ENCODE measurements at regions not wholly inside any gene's neighbourhood (a gene's known extent, or its start where the extent isn't known, plus 50 kb on each side); places are given as distances from the start of the nearest gene placed in this dataset.

DNA sequence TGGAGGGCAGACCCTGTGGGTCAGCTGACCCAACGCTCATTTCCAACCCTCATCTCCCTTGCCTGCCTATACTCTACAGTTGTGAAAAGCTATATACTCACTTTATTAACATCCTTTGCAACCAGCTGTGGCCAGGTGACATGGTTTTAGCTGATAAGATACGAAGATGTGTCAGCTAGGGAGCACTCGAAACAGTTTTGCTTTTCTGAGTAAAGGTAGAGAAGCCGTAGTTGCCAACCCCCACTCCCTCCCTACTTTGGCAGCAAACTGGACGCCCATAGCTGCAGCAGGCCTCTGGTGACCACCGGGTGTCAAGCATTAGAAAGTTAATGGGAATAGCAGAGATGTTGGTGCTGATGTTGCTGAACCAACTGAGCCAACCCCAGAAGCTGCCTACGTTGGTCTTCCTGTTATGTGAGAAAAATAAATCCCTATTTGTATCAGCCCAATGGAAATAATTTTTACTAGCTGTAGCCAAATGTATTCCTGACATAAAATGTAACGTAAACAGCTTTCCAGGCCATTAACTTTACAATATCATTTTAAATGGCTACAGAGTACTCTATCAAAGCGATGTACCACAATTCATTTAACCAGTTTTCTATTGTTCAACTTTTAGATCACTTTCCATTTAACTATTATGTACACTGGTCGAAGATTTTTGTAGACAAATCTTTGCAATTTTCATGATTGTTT, 98.5 kb upstream of the TMCC3 start:
- in situ Hi-C loops (cut with MboI; ENCODE audit: low pct_unique_long_range_greater_than_20kb, low sequenced_read_pairs, unreplicated experiment) = no loop called here
- no peak for DNase-seq (ENCODE audit: low spot score)
- TF ChIP-seq, protein P1, sequence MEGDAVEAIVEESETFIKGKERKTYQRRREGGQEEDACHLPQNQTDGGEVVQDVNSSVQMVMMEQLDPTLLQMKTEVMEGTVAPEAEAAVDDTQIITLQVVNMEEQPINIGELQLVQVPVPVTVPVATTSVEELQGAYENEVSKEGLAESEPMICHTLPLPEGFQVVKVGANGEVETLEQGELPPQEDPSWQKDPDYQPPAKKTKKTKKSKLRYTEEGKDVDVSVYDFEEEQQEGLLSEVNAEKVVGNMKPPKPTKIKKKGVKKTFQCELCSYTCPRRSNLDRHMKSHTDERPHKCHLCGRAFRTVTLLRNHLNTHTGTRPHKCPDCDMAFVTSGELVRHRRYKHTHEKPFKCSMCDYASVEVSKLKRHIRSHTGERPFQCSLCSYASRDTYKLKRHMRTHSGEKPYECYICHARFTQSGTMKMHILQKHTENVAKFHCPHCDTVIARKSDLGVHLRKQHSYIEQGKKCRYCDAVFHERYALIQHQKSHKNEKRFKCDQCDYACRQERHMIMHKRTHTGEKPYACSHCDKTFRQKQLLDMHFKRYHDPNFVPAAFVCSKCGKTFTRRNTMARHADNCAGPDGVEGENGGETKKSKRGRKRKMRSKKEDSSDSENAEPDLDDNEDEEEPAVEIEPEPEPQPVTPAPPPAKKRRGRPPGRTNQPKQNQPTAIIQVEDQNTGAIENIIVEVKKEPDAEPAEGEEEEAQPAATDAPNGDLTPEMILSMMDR (IDR thresholded peaks at IDR 0.05; ENCODE audit: extremely low read depth, insufficient read depth, missing control alignments) = no peak

DNA sequence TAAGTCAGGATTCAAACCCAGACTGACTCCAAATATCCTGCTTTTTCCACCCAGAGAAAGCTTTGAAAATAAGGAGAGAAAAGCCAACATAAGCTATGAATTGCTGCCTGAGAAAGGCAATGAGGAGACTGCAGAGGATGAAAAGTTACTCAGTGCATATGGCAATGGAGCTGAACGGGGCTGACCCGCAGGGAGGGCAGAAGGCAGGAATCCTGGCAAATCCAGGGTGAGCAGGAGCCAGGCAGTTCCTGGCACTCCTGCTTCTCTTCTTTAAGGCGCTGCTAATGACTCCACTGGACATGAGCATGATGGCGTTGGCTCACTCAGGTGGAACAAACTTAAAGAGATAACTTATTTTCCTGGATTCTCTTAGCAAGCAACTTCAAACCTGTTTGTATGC, 95.2 kb upstream of the TMCC3 start:
- TF ChIP-seq, protein P1 (IDR thresholded peaks at IDR 0.05; ENCODE audit: extremely low read depth, insufficient read depth, missing control alignments) = no peak
- DNase-seq (ENCODE audit: low spot score) = no peak
- in situ Hi-C loops (cut with MboI; ENCODE audit: low pct_unique_long_range_greater_than_20kb, low sequenced_read_pairs, unreplicated experiment) = no loop called here

DNA sequence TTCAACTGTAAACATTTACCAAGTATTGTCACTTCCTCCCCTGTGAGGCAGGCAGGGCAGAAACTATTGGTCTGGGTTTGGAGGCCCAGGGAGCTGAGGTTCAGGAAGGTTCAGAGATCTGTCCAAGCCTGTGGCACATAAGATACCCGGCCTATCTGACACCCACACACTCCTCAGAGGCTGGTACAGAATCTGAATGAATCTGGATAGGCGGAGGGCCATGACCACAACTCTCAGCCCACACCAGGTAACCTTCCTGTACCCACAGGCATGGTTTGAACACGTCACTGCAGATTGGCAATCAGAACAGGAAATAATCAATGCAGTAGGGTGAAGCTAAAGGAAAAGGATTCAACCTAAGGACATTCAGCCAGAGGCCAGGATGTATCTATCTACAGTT, 92.8 kb upstream of the TMCC3 start:
- in situ Hi-C loops (cut with MboI; ENCODE audit: low pct_unique_long_range_greater_than_20kb, low sequenced_read_pairs, unreplicated experiment) = no loop called here
- no peak for DNase-seq (ENCODE audit: low spot score)
- TF ChIP-seq, protein P1 (IDR thresholded peaks at IDR 0.05; ENCODE audit: extremely low read depth, insufficient read depth, missing control alignments) = no peak

DNA sequence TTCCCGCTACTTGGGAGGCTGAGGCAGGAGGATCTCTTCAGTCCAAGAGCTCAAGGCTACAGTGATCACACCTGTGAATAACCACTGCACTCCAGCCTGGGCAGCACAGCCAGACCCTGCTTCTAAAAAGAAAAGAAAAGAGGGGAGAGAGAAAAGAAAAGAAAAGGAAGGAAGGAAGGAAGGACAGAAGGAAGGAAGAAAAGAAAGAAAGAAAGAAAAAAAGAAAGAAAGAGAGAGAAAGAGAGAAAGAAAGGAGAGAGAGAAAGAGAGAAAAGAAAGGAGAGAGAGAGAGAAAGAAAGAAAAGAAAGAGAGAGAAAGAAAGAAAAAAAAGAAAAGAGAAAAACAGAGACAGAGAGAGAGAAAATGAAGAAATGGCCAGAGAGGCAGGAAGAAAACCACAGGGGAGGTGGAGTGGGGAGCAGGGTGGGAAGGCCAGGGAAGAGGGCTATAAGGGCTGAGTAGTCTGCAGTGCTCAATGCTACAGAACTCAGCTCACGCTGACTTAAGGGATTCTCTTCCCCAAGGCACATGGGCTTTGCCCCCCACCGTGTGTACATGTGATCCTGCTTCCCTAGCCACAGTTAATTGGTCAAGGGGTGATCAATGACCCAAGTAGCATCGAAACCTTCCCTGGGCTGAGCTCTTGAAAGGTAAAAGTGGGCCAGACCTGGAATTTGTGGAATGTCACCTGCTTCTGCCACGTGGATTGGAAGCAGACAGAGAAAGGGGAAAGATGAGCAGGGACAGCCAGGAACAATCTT, 90.4 kb upstream of the TMCC3 start:
- TF ChIP-seq, protein P1 (IDR thresholded peaks at IDR 0.05; ENCODE audit: extremely low read depth, insufficient read depth, missing control alignments) = no peak
- no peak for DNase-seq (ENCODE audit: low spot score)
- in situ Hi-C loops (cut with MboI; ENCODE audit: low pct_unique_long_range_greater_than_20kb, low sequenced_read_pairs, unreplicated experiment) = no loop called here

DNA sequence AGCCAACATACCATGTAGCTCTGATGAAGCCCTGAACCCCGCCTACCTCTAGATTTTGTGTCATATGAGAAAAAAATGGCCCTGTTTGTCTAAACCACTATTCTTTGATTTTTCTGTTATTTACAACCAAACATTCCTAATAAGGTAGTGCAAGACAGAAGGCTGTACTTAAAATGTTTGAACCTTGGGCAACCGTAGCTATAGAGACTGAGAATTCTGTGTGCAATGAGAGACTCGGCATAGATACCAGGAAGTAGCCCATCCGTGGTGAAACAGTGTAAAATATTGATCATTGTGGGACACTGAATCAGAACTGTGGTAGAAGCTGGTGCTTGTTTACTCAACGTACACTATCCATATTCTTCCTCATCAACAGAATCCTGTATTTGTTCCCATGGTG, 86.5 kb upstream of the TMCC3 start:
- in situ Hi-C loops (cut with MboI; ENCODE audit: low pct_unique_long_range_greater_than_20kb, low sequenced_read_pairs, unreplicated experiment) = no loop called here
- TF ChIP-seq, protein P1 (IDR thresholded peaks at IDR 0.05; ENCODE audit: extremely low read depth, insufficient read depth, missing control alignments) = no peak

DNA sequence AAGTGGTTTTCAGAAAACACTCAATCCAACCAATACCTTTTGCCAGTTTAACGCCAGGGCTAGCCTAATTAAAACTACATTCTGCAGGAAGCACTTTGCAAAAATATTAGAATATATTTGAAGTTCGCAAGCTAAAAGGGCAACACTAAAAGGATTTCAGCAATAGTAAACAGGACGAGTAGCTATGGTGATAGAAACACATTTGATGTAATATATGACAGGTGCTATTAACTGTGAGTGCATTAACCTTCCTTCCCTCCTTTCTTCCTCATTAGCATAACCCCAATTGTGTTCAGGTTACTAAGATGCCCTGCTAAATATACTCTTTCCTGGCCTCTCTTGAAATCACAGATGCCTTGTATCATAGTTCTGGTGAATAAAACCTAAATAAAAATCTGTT, 85.6 kb upstream of the TMCC3 start:
- no peak for DNase-seq (ENCODE audit: low spot score)
- TF ChIP-seq, protein P1 (IDR thresholded peaks at IDR 0.05; ENCODE audit: extremely low read depth, insufficient read depth, missing control alignments) = no peak
- in situ Hi-C loops (cut with MboI; ENCODE audit: low pct_unique_long_range_greater_than_20kb, low sequenced_read_pairs, unreplicated experiment) = no loop called here

More for the DNA sequence above, 86.5 kb upstream of the TMCC3 start:
- DNase-seq (ENCODE audit: low spot score) = no peak

All from GM13977 (cell line).